ENCODE measurements at regions not wholly inside any gene's neighbourhood (a gene's known extent, or its start where the extent isn't known, plus 50 kb on each side); places are given as distances from the start of the nearest gene placed in this dataset.

DNA sequence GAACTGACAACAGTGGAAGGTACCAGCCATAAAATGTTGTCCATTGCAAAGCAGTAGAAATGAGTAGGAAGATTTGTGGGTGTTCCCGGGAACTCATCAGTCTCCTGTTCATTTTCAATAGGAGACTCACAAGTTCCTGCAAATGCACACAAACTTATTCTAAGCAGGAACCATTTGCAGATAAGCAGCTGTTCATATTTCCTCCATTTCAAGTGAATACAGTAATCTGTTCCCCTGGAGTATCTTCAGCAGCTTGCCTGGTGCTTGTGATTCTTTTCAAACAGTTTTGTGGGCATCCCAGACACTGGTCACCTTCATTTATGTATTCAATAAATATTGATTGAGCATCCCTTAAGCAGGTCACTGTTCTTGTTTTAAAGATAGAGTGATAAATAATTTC, 1315.5 kb upstream of the C9orf72 start:
- Histone ChIP-seq H2BK20ac (ENCODE audit: low read depth, low read length) (no peak overlapping the region), H3K14ac (replicated peaks; ENCODE audit: low read depth, low read length) (no peak overlapping the region), H2AK5ac (ENCODE audit: low read depth, low read length) (no peak overlapping the region), H3K9me3 (ENCODE audit: control insufficient read depth, insufficient read depth, low read length) (peaks cover 2% of the 10 kb centered on the region; the same call in 1 of the 2 replicates), H3K56ac (ENCODE audit: extremely low read depth, insufficient read depth, low read length) (no peak overlapping the region), H3K9ac (ENCODE audit: low read depth, low read length) (no peak overlapping the region), H3K36me3 (ENCODE audit: control insufficient read depth, insufficient read depth, low read length) (no peaks in the 10 kb centered on the region), H4K5ac (ENCODE audit: low read depth, low read length) (no peak overlapping the region), H2BK15ac (ENCODE audit: low read depth, low read length) (no peak overlapping the region), H3K4me3 (ENCODE audit: insufficient read depth, low read depth, low read length) (no peak overlapping the region), H3K9me1 (ENCODE audit: insufficient read depth, low read length) (no peaks in the 10 kb centered on the region), H4K20me1 (ENCODE audit: insufficient read depth, low read length) (no peaks in the 10 kb centered on the region), H3K27ac (ENCODE audit: insufficient read depth, low read length) (no peak overlapping the region), H3K4me2 (ENCODE audit: low read depth, low read length) (no peak overlapping the region), H2BK5ac (ENCODE audit: low read depth, low read length, poor library complexity, severe bottlenecking) (no peak overlapping the region), H3K4me1 (ENCODE audit: control insufficient read depth, insufficient read depth, low read length) (no peaks in the 10 kb centered on the region), H4K8ac (ENCODE audit: low read depth in 2 of 2, low read length in 2 of 2) (no peak overlapping the region), H3K4ac (ENCODE audit: low read depth, low read length) (no peak overlapping the region), H2AFZ (replicated peaks; ENCODE audit: low read length, poor library complexity) (no peak overlapping the region), H3K79me1 (ENCODE audit: low read depth in 1 of 2, low read length in 2 of 2) (no peaks in the 10 kb centered on the region), H2AK9ac (replicated peaks; ENCODE audit: low read depth, low read length, poor library complexity) (no peak overlapping the region), H3K18ac (ENCODE audit: low read depth, low read length) (no peak overlapping the region), H3K27me3 (ENCODE audit: control insufficient read depth, insufficient read depth, low read length) (no peaks in the 10 kb centered on the region), H3K23ac (ENCODE audit: low read depth, low read length) (no peak overlapping the region), H2BK120ac (ENCODE audit: low read depth, low read length) (no peak overlapping the region), H4K91ac (ENCODE audit: insufficient read depth, low read depth, low read length) (no peak overlapping the region)
- in situ Hi-C loops (cut with MboI; ENCODE audit: low sequenced_read_pairs) (no loop called here), intact Hi-C loops (cut with micrococcal nuclease) (no loop called here), dilution Hi-C loops (cut with HindIII; ENCODE audit: low sequenced_read_pairs, unreplicated experiment) (no loop called here)
- ChIA-PET POLR2A (ENCODE audit: unreplicated experiment) (no interaction called here), CTCF (no interaction called here)
- BruUV-seq (replicated peaks): no TSS peak
- ATAC-seq (ENCODE audit: low read depth) (no peak), DNase-seq (no peak)
- TF ChIP-seq RCOR1 (IDR thresholded peaks at IDR 0.05; ENCODE audit: insufficient replicate concordance, low read length) (no peak), FOS (IDR thresholded peaks at IDR 0.05; ENCODE audit: low read depth, low read length) (no peak)
- TF ChIP-seq, protein P1, sequence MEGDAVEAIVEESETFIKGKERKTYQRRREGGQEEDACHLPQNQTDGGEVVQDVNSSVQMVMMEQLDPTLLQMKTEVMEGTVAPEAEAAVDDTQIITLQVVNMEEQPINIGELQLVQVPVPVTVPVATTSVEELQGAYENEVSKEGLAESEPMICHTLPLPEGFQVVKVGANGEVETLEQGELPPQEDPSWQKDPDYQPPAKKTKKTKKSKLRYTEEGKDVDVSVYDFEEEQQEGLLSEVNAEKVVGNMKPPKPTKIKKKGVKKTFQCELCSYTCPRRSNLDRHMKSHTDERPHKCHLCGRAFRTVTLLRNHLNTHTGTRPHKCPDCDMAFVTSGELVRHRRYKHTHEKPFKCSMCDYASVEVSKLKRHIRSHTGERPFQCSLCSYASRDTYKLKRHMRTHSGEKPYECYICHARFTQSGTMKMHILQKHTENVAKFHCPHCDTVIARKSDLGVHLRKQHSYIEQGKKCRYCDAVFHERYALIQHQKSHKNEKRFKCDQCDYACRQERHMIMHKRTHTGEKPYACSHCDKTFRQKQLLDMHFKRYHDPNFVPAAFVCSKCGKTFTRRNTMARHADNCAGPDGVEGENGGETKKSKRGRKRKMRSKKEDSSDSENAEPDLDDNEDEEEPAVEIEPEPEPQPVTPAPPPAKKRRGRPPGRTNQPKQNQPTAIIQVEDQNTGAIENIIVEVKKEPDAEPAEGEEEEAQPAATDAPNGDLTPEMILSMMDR (conservative IDR thresholded peaks at IDR 0.05; ENCODE audit: low read depth, low read length): no peak
- WGBS, 2 experiments (ENCODE audit: extremely low coverage in 2 of 2, insufficient read length in 1 of 2): no CpG with 5 or more reads among the region's 1 CpG
